HCT116 (cell line): ENCODE measurements at regions not wholly inside any gene's neighbourhood (a gene's known extent, or its start where the extent isn't known, plus 50 kb on each side); places are given as distances from the start of the nearest gene placed in this dataset.

ENCODE experiments used
- ATAC-seq: fragments of 200-7000 bp; cut with Tn5 transposase; 2 replicates; pipeline ENCODE4 v1.9.1; 2020; ENCODE audit warnings: mild to moderate bottlenecking, moderate library complexity
- BruUV-seq: library from RNA; stranded (reverse); fragments of 400-500 nt; replicated peaks from 2 replicates; lab custom pipeline; 2021; lab: Mats Ljungman, UMichigan
- CTCF ChIA-PET: fragments of 300-600 bp; sonication (Branson Sonifier 250); formaldehyde crosslinking; loops from one replicate; lab custom pipeline; 2021; ENCODE audit warnings: antibody characterized with exemption; lab: Charles Lee
- POLR2A ChIA-PET: fragments of 300-600, 350-600 bp; sonication (Branson Sonifier 250); formaldehyde crosslinking; loops from one replicate; lab custom pipeline; 2021; ENCODE audit warnings: antibody characterized with exemption; lab: Charles Lee
- RAD21 ChIA-PET, 2 experiments: fragments of 300-600 bp; sonication (Branson Sonifier 250); formaldehyde crosslinking; loops; one replicate each; lab custom pipeline; 2023; ENCODE audit warnings: low total read pairs in 2 of 2; ENCODE audit not compliant: uncharacterized antibody in 2 of 2, unreplicated experiment in 2 of 2, low non-redundant PET in 1 of 2; lab: Charles Lee
- DNase-seq: peaks from one replicate; pipeline ENCODE4 v3.0.0-alpha.2; 2010; ENCODE audit warnings: low read depth, low spot score
- H2AFZ ChIP-seq: fragments of 200-600 bp; shearing (Covaris generic), sonication (generic); 2 replicates; pipeline ENCODE4 v1.6.1; 2017; ENCODE audit warnings: low read depth, mixed run types, mixed read lengths, antibody characterized with exemption, low read length; ENCODE audit not compliant: poor library complexity, severe bottlenecking
- H3K27ac ChIP-seq: 2 replicates; pipeline ENCODE4 v1.5.1; 2012; ENCODE audit warnings: low read depth, low read length
- H3K27me3 ChIP-seq: fragments of 200-600 bp; sonication (generic); 2 replicates; pipeline ENCODE4 v1.6.1; 2016; ENCODE audit warnings: mixed run types, low read length, mixed read lengths; ENCODE audit not compliant: insufficient read depth
- H3K36me3 ChIP-seq, 2 experiments: fragments of 200-500 bp in 1 of 2; fragments of 200-600 bp in 1 of 2; sonication (Bioruptor generic) in 1 of 2; sonication (generic) in 1 of 2; 2 replicates each; pipeline versions ENCODE4 v1.5.1 to v1.6.1; 2014 to 2016; ENCODE audit warnings: low read length in 2 of 2, inconsistent platforms in 1 of 2, mixed read lengths in 1 of 2, mixed run types in 1 of 2; ENCODE audit not compliant: insufficient read depth in 2 of 2, control insufficient read depth in 1 of 2
- H3K4me1 ChIP-seq, 2 experiments: fragments of 200-600 bp in 1 of 2; sonication (generic) in 1 of 2; 2 replicates each; pipeline versions ENCODE4 v1.5.1 to v1.6.1; 2012 to 2017; ENCODE audit warnings: low read length in 2 of 2, inconsistent platforms in 1 of 2, mild to moderate bottlenecking in 1 of 2, mixed read lengths in 1 of 2, mixed run types in 1 of 2, moderate library complexity in 1 of 2; ENCODE audit not compliant: insufficient read depth in 2 of 2, control insufficient read depth in 1 of 2
- H3K4me2 ChIP-seq: fragments of 200-600 bp; sonication (generic); 2 replicates; pipeline ENCODE4 v1.6.1; 2017; ENCODE audit warnings: mixed run types, low read length, mixed read lengths
- H3K4me3 ChIP-seq, 2 experiments: fragments of 200-600 bp in 1 of 2; sonication (generic) in 1 of 2; replicated peaks in 1 of 2; 2 replicates each; pipeline ENCODE4 v1.5.1; 2011 to 2016; ENCODE audit warnings: low read length in 2 of 2, control low read depth in 1 of 2, low read depth in 1 of 2, mild to moderate bottlenecking in 1 of 2, mixed read lengths in 1 of 2, mixed run types in 1 of 2
- H3K79me2 ChIP-seq: fragments of 200-600 bp; sonication (generic); 2 replicates; pipeline ENCODE4 v1.6.1; 2017; ENCODE audit warnings: mild to moderate bottlenecking, mixed run types, low read length, moderate library complexity, mixed read lengths; ENCODE audit not compliant: insufficient read depth
- H3K9ac ChIP-seq: fragments of 200-600 bp; sonication (generic); 2 replicates; pipeline ENCODE4 v1.6.1; 2016; ENCODE audit warnings: low read length, mixed read lengths
- H3K9me2 ChIP-seq: fragments of 200-600 bp; sonication (generic), shearing (Covaris generic); 2 replicates; pipeline ENCODE4 v1.6.1; 2017; ENCODE audit warnings: mixed run types, mild to moderate bottlenecking, moderate library complexity; ENCODE audit not compliant: insufficient read depth
- H3K9me3 ChIP-seq, 2 experiments: fragments of 200-500 bp in 1 of 2; fragments of 200-600 bp in 1 of 2; sonication (Bioruptor generic) in 1 of 2; sonication (generic) in 1 of 2; 2 replicates each; pipeline ENCODE4 v1.6.1; 2014 to 2017; ENCODE audit warnings: low read length in 2 of 2, mixed read lengths in 2 of 2, inconsistent platforms in 1 of 2, low read depth in 1 of 2, mild to moderate bottlenecking in 1 of 2, mixed run types in 1 of 2, moderate library complexity in 1 of 2; ENCODE audit not compliant: control insufficient read depth in 1 of 2, insufficient read depth in 1 of 2
- H4K20me1 ChIP-seq: fragments of 200-600 bp; sonication (generic), shearing (Covaris generic); 2 replicates; pipeline ENCODE4 v1.6.1; 2017; ENCODE audit warnings: mixed run types, mild to moderate bottlenecking, moderate library complexity; ENCODE audit not compliant: insufficient read depth
- CBX3 ChIP-seq: IDR thresholded peaks from 2 replicates; pipeline ENCODE4 v1.6.1; 2012; ENCODE audit warnings: low read depth
- CEBPB ChIP-seq: IDR thresholded peaks from 2 replicates; pipeline ENCODE4 v1.6.1; 2012; ENCODE audit warnings: low read depth
- EGR1 ChIP-seq: IDR thresholded peaks from 2 replicates; pipeline ENCODE4 v1.6.1; 2012; ENCODE audit warnings: low read depth
- ELF1 ChIP-seq: IDR thresholded peaks from 2 replicates; pipeline ENCODE4 v1.6.1; 2012; ENCODE audit warnings: low read depth, borderline replicate concordance
- EZH2 ChIP-seq: fragments of 200-600 bp; sonication (generic); IDR thresholded peaks from 2 replicates; pipeline ENCODE4 v1.6.1; 2017; ENCODE audit warnings: antibody characterized with exemption, mixed run types
- FOSL1 ChIP-seq: IDR thresholded peaks from 2 replicates; pipeline ENCODE4 v1.6.1; 2012; ENCODE audit warnings: low read depth
- JUND ChIP-seq: IDR thresholded peaks from 2 replicates; pipeline ENCODE4 v1.6.1; 2012
- POLR2A ChIP-seq: IDR thresholded peaks from 2 replicates; pipeline ENCODE4 v1.7.0; 2011; ENCODE audit warnings: borderline replicate concordance; ENCODE audit not compliant: insufficient read depth, insufficient read length; ENCODE audit errors: extremely low read depth
- POLR2AphosphoS5 ChIP-seq: IDR thresholded peaks from 2 replicates; pipeline ENCODE4 v1.6.1; 2011; ENCODE audit warnings: mild to moderate bottlenecking, low read depth, low read length, moderate library complexity
- RAD21 ChIP-seq: IDR thresholded peaks from 2 replicates; pipeline ENCODE4 v1.6.1; 2012; ENCODE audit warnings: low read depth, mild to moderate bottlenecking
- SIN3A ChIP-seq: IDR thresholded peaks from 2 replicates; pipeline ENCODE4 v1.6.1; 2012; ENCODE audit warnings: low read depth
- SP1 ChIP-seq: IDR thresholded peaks from 2 replicates; pipeline ENCODE4 v1.6.1; 2012; ENCODE audit warnings: low read depth
- SRF ChIP-seq: IDR thresholded peaks from 2 replicates; pipeline ENCODE4 v1.6.1; 2012; ENCODE audit warnings: low read depth
- TCF7L2 ChIP-seq: IDR thresholded peaks from 2 replicates; pipeline ENCODE4 v1.7.0; 2011; ENCODE audit warnings: borderline replicate concordance, inconsistent platforms; ENCODE audit not compliant: insufficient read depth, insufficient read length; ENCODE audit errors: extremely low read depth
- YY1 ChIP-seq: IDR thresholded peaks from 2 replicates; pipeline ENCODE4 v1.6.1; 2011; ENCODE audit warnings: low read length, low read depth, moderate library complexity, mild to moderate bottlenecking; ENCODE audit not compliant: insufficient replicate concordance; ENCODE audit errors: extremely low read depth
- ZFX ChIP-seq: fragments of 450-650 bp; IDR thresholded peaks from 2 replicates; pipeline ENCODE4 v1.6.1; 2017
- ZNF274 ChIP-seq: fragments of 200-500 bp; sonication (Bioruptor generic); IDR thresholded peaks from 2 replicates; pipeline ENCODE4 v1.6.1; 2014; ENCODE audit warnings: mild to moderate bottlenecking, low read depth, low read length, inconsistent platforms
- intact Hi-C: fragments of 100-400 bp; cut with micrococcal nuclease; formaldehyde crosslinking; loops from 2 replicates; pipeline ENCODE4 v1.10.0; 2022
- TF ChIP-seq, protein P1 (sequence below): IDR thresholded peaks from 2 replicates; pipeline ENCODE4 v1.6.1; 2012
- TF ChIP-seq, protein P2 (sequence below), 3 experiments: fragments of 200-600 bp in 1 of 3; sonication (generic) in 1 of 3; IDR thresholded peaks in 2 of 3; conservative IDR thresholded peaks in 1 of 3; 2 replicates each; pipeline ENCODE4 v1.5.1; 2012 to 2017; ENCODE audit warnings: low read depth in 2 of 3, low read length in 2 of 3, antibody characterized with exemption in 1 of 3, borderline replicate concordance in 1 of 3, control low read depth in 1 of 3, mild to moderate bottlenecking in 1 of 3, mixed read lengths in 1 of 3, mixed run types in 1 of 3, moderate library complexity in 1 of 3; ENCODE audit not compliant: insufficient read depth in 1 of 3
- TF ChIP-seq, protein P3 (sequence below): IDR thresholded peaks from 2 replicates; pipeline ENCODE4 v1.6.1; 2012; ENCODE audit warnings: low read depth
- TF ChIP-seq, protein P4 (sequence below): IDR thresholded peaks from 2 replicates; pipeline ENCODE4 v1.6.1; 2012
- TF ChIP-seq, protein P5 (sequence below): IDR thresholded peaks from 2 replicates; pipeline ENCODE4 v1.6.1; 2011; ENCODE audit warnings: mild to moderate bottlenecking, low read length, moderate library complexity; ENCODE audit not compliant: insufficient replicate concordance; ENCODE audit errors: extremely low read depth

DNA sequence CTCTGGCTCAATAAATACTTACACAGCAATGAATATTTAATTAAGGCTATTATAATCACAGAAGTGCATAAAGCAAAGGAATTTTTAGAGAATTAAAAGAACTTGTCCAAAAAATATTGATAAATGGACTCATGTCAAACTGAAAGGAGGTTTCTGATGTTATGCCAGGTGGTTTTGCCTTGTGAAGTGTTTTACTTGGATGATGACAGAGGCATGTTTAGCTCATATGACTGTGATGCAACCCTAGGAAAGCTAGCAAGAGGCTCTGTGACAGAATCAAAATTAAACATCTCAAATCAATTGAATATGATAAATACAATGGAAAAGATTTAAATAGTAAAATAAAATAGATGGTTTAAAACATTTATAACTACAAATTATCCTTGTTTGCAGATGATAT is 137.3 kb downstream of the TMEM200A start:
- intact Hi-C loops, result loop anchor here (5.0 to 10.0 kb wide), 2 partner anchors 124 to 138 kb away; partner anchors contain the start of gene TMEM200A
- H3K4me2 ChIP-seq, result no peak overlapping the region
- H3K27ac ChIP-seq, result no peak overlapping the region
- ChIA-PET RAD21 (no interaction called here), CTCF (no interaction called here), POLR2A (no interaction called here)
- no peak overlapping the region for H3K4me3 ChIP-seq
- no TSS peak for BruUV-seq
- H4K20me1 ChIP-seq, result no peaks in the 10 kb centered on the region
- no peaks in the 10 kb centered on the region for H3K9me3 ChIP-seq
- H3K9ac ChIP-seq, result no peak overlapping the region
- H3K9me2 ChIP-seq, result no peaks in the 10 kb centered on the region
- H2AFZ ChIP-seq, result peak overlapping the region; percentile 40
- no peaks in the 10 kb centered on the region for H3K27me3 ChIP-seq
- no peaks in the 10 kb centered on the region for H3K36me3 ChIP-seq
- H3K4me1 ChIP-seq, result peaks cover 6 to 14% of the 10 kb centered on the region in 2 experiments; a peak in 3 of 4 replicates
- no peak for ATAC-seq
- no peak for DNase-seq
- no peaks in the 10 kb centered on the region for H3K79me2 ChIP-seq
- TF ChIP-seq EZH2, result no peak
- no peak for TF ChIP-seq ZNF274
- no peak for TF ChIP-seq ZFX
- no peak for TF ChIP-seq TCF7L2
- TF ChIP-seq, protein P1, sequence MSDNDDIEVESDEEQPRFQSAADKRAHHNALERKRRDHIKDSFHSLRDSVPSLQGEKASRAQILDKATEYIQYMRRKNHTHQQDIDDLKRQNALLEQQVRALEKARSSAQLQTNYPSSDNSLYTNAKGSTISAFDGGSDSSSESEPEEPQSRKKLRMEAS, result peak; percentile 43; the same call in 1 of the 2 replicates
- TF ChIP-seq, protein P2, sequence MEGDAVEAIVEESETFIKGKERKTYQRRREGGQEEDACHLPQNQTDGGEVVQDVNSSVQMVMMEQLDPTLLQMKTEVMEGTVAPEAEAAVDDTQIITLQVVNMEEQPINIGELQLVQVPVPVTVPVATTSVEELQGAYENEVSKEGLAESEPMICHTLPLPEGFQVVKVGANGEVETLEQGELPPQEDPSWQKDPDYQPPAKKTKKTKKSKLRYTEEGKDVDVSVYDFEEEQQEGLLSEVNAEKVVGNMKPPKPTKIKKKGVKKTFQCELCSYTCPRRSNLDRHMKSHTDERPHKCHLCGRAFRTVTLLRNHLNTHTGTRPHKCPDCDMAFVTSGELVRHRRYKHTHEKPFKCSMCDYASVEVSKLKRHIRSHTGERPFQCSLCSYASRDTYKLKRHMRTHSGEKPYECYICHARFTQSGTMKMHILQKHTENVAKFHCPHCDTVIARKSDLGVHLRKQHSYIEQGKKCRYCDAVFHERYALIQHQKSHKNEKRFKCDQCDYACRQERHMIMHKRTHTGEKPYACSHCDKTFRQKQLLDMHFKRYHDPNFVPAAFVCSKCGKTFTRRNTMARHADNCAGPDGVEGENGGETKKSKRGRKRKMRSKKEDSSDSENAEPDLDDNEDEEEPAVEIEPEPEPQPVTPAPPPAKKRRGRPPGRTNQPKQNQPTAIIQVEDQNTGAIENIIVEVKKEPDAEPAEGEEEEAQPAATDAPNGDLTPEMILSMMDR (IDR thresholded peaks at IDR 0.05 in 2 of 3, conservative IDR thresholded peaks at IDR 0.05 in 1 of 3; ENCODE audit: borderline replicate concordance in 1 of 3, insufficient read depth in 1 of 3, low read depth in 2 of 3, low read length in 2 of 3), result no peak
- TF ChIP-seq, protein P3, sequence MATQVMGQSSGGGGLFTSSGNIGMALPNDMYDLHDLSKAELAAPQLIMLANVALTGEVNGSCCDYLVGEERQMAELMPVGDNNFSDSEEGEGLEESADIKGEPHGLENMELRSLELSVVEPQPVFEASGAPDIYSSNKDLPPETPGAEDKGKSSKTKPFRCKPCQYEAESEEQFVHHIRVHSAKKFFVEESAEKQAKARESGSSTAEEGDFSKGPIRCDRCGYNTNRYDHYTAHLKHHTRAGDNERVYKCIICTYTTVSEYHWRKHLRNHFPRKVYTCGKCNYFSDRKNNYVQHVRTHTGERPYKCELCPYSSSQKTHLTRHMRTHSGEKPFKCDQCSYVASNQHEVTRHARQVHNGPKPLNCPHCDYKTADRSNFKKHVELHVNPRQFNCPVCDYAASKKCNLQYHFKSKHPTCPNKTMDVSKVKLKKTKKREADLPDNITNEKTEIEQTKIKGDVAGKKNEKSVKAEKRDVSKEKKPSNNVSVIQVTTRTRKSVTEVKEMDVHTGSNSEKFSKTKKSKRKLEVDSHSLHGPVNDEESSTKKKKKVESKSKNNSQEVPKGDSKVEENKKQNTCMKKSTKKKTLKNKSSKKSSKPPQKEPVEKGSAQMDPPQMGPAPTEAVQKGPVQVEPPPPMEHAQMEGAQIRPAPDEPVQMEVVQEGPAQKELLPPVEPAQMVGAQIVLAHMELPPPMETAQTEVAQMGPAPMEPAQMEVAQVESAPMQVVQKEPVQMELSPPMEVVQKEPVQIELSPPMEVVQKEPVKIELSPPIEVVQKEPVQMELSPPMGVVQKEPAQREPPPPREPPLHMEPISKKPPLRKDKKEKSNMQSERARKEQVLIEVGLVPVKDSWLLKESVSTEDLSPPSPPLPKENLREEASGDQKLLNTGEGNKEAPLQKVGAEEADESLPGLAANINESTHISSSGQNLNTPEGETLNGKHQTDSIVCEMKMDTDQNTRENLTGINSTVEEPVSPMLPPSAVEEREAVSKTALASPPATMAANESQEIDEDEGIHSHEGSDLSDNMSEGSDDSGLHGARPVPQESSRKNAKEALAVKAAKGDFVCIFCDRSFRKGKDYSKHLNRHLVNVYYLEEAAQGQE, result no peak
- TF ChIP-seq ELF1, result no peak
- no peak for TF ChIP-seq SRF
- TF ChIP-seq CBX3, result peak; percentile 62
- TF ChIP-seq SIN3A, result no peak
- TF ChIP-seq RAD21, result no peak
- TF ChIP-seq, protein P4, sequence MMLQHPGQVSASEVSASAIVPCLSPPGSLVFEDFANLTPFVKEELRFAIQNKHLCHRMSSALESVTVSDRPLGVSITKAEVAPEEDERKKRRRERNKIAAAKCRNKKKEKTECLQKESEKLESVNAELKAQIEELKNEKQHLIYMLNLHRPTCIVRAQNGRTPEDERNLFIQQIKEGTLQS, result peak; percentile 76
- TF ChIP-seq YY1, result no peak
- 0 out of 2 replicates have a peak, but pooled peaks have one; percentile 27 for TF ChIP-seq POLR2AphosphoS5
- TF ChIP-seq, protein P5, sequence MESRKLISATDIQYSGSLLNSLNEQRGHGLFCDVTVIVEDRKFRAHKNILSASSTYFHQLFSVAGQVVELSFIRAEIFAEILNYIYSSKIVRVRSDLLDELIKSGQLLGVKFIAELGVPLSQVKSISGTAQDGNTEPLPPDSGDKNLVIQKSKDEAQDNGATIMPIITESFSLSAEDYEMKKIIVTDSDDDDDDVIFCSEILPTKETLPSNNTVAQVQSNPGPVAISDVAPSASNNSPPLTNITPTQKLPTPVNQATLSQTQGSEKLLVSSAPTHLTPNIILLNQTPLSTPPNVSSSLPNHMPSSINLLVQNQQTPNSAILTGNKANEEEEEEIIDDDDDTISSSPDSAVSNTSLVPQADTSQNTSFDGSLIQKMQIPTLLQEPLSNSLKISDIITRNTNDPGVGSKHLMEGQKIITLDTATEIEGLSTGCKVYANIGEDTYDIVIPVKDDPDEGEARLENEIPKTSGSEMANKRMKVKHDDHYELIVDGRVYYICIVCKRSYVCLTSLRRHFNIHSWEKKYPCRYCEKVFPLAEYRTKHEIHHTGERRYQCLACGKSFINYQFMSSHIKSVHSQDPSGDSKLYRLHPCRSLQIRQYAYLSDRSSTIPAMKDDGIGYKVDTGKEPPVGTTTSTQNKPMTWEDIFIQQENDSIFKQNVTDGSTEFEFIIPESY, result no peak
- TF ChIP-seq JUND, result peak; percentile 31; the same call in 1 of the 2 replicates
- TF ChIP-seq EGR1, result no peak
- TF ChIP-seq SP1, result peak; percentile 36; the same call in 1 of the 2 replicates
- TF ChIP-seq FOSL1, result no peak
- peak; percentile 87 for TF ChIP-seq CEBPB
- TF ChIP-seq POLR2A, result no peak
